ENCODE measurements at regions not wholly inside any gene's neighbourhood (a gene's known extent, or its start where the extent isn't known, plus 50 kb on each side); places are given as distances from the start of the nearest gene placed in this dataset.

DNA sequence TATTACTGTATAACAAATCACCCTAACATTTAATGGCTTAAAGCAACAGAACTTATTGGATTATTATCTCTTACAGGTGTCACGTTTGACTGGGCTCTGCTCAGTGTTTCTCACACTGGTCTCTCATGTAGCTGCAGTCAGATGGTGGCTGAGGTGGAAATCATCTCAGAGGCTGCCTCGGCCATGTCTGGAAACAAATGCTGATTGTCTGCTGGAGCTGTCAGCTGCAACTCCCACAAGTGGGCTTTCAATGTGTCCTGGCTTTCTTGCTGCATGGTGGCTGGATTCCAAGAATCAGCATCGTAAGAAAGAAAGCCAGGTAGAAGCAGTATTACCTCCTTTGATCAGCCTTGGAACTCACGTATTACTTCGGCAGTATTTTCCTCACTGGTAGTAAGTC is 277.6 kb downstream of the SPANXN1 start:
- TF ChIP-seq, protein P1, sequence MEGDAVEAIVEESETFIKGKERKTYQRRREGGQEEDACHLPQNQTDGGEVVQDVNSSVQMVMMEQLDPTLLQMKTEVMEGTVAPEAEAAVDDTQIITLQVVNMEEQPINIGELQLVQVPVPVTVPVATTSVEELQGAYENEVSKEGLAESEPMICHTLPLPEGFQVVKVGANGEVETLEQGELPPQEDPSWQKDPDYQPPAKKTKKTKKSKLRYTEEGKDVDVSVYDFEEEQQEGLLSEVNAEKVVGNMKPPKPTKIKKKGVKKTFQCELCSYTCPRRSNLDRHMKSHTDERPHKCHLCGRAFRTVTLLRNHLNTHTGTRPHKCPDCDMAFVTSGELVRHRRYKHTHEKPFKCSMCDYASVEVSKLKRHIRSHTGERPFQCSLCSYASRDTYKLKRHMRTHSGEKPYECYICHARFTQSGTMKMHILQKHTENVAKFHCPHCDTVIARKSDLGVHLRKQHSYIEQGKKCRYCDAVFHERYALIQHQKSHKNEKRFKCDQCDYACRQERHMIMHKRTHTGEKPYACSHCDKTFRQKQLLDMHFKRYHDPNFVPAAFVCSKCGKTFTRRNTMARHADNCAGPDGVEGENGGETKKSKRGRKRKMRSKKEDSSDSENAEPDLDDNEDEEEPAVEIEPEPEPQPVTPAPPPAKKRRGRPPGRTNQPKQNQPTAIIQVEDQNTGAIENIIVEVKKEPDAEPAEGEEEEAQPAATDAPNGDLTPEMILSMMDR (optimal IDR thresholded peaks at IDR 0.05 in 1 of 3, IDR thresholded peaks at IDR 0.05 in 1 of 3, conservative IDR thresholded peaks at IDR 0.05 in 1 of 3; ENCODE audit: extremely low read depth in 1 of 3, insufficient read depth in 2 of 3, low read length in 3 of 3), result no peak
- TF ChIP-seq EZH2 (IDR thresholded peaks at IDR 0.05; ENCODE audit: low read length), result no peak

Data from keratinocyte (primary cell).